Neural progenitor cell (in vitro differentiated cells): ENCODE measurements at regions not wholly inside any gene's neighbourhood (a gene's known extent, or its start where the extent isn't known, plus 50 kb on each side); places are given as distances from the start of the nearest gene placed in this dataset.

ENCODE experiments used
- CTCF ChIP-seq: fragments of 200-600 bp; sonication (generic); IDR thresholded peaks from 2 replicates; pipeline ENCODE4 v1.5.1; 2017; ENCODE audit warnings: antibody characterized with exemption, mild to moderate bottlenecking
- EZH2 ChIP-seq: fragments of 200-600 bp; sonication (generic); IDR thresholded peaks from 2 replicates; pipeline ENCODE4 v1.6.1; 2017; ENCODE audit warnings: antibody characterized with exemption, mild to moderate bottlenecking, moderate library complexity
- EZH2phosphoT487 ChIP-seq: fragments of 200-600 bp; sonication (generic); IDR thresholded peaks from 2 replicates; pipeline ENCODE4 v1.6.1; 2017; ENCODE audit warnings: antibody characterized with exemption

DNA sequence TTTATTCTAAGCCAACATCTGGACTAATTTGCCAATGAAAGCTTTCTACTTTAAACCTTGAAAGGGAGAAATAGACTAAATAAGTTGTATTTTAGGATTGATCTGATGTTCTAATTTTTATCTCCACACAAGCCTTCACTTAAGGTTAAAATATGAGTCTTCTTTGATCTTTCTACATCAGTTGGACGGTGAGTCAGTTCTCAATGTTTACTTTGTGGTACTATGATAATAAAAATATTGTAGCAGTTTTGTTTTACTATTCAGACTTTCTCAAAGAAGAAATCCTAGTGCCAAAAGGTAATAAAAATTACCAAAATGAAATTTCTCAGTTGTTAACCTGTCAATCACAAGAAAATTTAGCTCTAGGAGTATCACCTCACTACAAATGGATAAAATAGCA, 203.5 kb upstream of the RGMB start:
- TF ChIP-seq CTCF, result no peak
- TF ChIP-seq EZH2, result no peak
- no peak for TF ChIP-seq EZH2phosphoT487
